ENCODE measurements at regions not wholly inside any gene's neighbourhood (a gene's known extent, or its start where the extent isn't known, plus 50 kb on each side); places are given as distances from the start of the nearest gene placed in this dataset.

DNA sequence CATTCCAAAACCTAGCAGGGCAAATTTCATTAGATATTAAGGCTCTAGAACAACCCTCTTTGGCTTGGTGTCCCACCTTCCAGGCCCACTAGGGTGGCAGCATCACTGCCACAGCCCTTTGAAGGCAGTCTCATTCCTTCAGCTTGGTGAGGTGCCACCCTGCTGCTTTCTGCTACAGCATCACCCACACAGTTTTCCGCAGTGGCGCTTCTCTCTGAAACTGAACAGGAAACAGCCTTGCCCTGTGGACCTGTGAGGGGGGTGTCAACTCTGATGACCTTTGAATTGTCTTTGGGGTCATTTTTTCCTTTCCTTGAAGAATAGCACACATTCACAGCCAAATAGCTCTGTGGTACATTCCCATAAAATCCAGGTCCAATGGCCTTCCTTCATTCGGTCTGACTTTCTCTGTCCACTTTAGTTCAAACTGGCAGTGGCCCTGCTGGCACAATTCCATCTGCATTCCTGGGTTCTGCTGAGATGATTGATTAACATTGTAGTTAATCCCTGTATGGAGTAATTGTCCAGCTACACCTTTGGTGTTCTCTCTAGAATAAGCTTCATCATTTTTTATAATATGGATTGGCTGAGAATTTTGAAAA is 251.9 kb upstream of the FAT3 start:
- TF ChIP-seq, protein P1, sequence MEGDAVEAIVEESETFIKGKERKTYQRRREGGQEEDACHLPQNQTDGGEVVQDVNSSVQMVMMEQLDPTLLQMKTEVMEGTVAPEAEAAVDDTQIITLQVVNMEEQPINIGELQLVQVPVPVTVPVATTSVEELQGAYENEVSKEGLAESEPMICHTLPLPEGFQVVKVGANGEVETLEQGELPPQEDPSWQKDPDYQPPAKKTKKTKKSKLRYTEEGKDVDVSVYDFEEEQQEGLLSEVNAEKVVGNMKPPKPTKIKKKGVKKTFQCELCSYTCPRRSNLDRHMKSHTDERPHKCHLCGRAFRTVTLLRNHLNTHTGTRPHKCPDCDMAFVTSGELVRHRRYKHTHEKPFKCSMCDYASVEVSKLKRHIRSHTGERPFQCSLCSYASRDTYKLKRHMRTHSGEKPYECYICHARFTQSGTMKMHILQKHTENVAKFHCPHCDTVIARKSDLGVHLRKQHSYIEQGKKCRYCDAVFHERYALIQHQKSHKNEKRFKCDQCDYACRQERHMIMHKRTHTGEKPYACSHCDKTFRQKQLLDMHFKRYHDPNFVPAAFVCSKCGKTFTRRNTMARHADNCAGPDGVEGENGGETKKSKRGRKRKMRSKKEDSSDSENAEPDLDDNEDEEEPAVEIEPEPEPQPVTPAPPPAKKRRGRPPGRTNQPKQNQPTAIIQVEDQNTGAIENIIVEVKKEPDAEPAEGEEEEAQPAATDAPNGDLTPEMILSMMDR (IDR thresholded peaks at IDR 0.05; ENCODE audit: low read depth, low read length): no peak
- TF ChIP-seq EZH2phosphoT487 (IDR thresholded peaks at IDR 0.05; ENCODE audit: low read depth): no peak
